PFSK-1 (cell line): ENCODE measurements at regions not wholly inside any gene's neighbourhood (a gene's known extent, or its start where the extent isn't known, plus 50 kb on each side); places are given as distances from the start of the nearest gene placed in this dataset.

ENCODE experiments used
- POLR2AphosphoS5 ChIP-seq: IDR thresholded peaks from 2 replicates; pipeline ENCODE4 v1.6.1; 2012; ENCODE audit warnings: low read depth, mild to moderate bottlenecking, control low read depth, low read length, moderate library complexity
- SIN3A ChIP-seq: IDR thresholded peaks from 2 replicates; pipeline ENCODE4 v1.6.1; 2012; ENCODE audit warnings: mild to moderate bottlenecking, low read length, moderate library complexity, borderline replicate concordance; ENCODE audit not compliant: insufficient read depth
- TAF1 ChIP-seq: IDR thresholded peaks from 2 replicates; pipeline ENCODE4 v1.6.1; 2012; ENCODE audit warnings: low read length, control low read depth, borderline replicate concordance; ENCODE audit not compliant: insufficient read depth
- TF ChIP-seq, protein P1 (sequence below), 2 experiments: IDR thresholded peaks; 2 replicates each; pipeline versions ENCODE4 v1.6.1 to v1.8.0; 2011 to 2012; ENCODE audit warnings: low read depth in 2 of 2, low read length in 2 of 2, control low read depth in 1 of 2, inconsistent platforms in 1 of 2, mild to moderate bottlenecking in 1 of 2, moderate library complexity in 1 of 2; ENCODE audit not compliant: insufficient read depth in 1 of 2

DNA sequence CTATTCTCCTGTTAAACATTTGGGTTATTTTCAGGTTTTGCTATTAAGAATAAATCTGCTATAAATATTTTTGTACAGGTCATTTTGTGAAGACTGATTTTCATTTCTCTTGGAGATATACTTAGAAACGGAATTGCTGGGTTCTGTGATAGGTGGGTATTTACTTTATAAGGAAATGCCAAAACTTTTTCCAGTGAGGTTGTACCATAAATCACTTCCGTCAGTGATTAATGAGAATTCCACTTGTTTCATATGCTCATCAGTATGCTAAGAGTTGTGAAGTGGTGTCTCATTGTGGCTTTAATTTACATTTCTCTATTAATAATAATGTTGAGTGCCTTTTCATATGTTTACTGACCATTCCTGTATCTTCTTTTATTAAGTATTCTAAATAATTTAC is 84.0 kb upstream of the KLF14 start:
- TF ChIP-seq TAF1 (no peak), POLR2AphosphoS5 (no peak), SIN3A (no peak)
- TF ChIP-seq, protein P1, sequence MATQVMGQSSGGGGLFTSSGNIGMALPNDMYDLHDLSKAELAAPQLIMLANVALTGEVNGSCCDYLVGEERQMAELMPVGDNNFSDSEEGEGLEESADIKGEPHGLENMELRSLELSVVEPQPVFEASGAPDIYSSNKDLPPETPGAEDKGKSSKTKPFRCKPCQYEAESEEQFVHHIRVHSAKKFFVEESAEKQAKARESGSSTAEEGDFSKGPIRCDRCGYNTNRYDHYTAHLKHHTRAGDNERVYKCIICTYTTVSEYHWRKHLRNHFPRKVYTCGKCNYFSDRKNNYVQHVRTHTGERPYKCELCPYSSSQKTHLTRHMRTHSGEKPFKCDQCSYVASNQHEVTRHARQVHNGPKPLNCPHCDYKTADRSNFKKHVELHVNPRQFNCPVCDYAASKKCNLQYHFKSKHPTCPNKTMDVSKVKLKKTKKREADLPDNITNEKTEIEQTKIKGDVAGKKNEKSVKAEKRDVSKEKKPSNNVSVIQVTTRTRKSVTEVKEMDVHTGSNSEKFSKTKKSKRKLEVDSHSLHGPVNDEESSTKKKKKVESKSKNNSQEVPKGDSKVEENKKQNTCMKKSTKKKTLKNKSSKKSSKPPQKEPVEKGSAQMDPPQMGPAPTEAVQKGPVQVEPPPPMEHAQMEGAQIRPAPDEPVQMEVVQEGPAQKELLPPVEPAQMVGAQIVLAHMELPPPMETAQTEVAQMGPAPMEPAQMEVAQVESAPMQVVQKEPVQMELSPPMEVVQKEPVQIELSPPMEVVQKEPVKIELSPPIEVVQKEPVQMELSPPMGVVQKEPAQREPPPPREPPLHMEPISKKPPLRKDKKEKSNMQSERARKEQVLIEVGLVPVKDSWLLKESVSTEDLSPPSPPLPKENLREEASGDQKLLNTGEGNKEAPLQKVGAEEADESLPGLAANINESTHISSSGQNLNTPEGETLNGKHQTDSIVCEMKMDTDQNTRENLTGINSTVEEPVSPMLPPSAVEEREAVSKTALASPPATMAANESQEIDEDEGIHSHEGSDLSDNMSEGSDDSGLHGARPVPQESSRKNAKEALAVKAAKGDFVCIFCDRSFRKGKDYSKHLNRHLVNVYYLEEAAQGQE (IDR thresholded peaks at IDR 0.05; ENCODE audit: insufficient read depth in 1 of 2, low read depth in 2 of 2, low read length in 2 of 2), result no peak
